ENCODE measurements at regions not wholly inside any gene's neighbourhood (a gene's known extent, or its start where the extent isn't known, plus 50 kb on each side); places are given as distances from the start of the nearest gene placed in this dataset.
"Not testable (repeated sequence)": the region's sequence is repeated elsewhere in the genome, so short reads cannot be mapped to it uniquely, and the experiment has no call there.

DNA sequence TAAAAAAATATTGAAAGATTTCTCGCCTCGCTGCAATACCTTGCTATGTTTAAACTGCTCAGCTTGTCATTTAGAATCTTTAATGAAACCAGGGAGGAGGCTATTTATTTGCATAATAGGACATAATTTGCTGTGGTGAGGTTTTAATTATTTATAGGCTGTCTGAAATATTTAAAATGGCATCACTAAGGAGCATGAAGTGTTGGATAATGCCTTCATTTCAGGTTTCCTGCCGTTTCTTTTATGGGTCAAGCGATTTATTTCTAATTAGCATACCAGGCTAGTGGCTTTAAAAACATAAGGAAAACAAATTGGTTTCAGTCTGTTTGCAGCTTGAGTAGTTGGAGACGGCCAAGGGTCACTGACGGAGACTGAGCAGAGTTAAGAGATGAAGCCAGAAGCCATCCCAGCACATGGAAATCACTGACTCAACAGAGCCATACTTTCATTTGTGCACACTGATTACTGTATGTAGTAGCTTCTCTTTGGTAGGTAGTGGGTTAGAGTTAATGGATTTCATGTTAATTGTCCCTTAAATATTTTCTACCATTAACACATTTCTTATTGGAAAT is 1962.4 kb upstream of the TENM3 start:
- no peak for DNase-seq (ENCODE audit: extremely low read depth in 1 of 2, low read depth in 1 of 2)

DNA sequence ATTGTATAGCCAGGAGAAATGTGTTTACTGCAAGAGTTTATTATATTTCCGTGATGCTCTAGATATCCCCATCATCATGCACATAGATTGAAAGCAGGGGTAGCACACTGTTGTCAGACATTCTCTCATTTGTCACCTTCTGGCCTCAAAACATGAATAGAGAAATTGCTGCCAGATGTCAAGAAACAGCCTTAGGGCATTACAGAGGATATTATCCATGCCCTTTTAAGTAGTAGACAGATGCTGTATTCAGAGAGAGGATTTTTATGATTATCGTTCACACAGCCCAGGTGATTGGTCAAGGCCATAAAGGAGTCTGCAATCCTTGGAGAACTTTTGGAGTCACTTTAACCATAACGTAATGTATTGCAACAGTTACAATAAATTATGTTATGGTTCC is 1961.5 kb upstream of the TENM3 start:
- DNase-seq (ENCODE audit: extremely low read depth in 1 of 2, low read depth in 1 of 2) = no peak

DNA sequence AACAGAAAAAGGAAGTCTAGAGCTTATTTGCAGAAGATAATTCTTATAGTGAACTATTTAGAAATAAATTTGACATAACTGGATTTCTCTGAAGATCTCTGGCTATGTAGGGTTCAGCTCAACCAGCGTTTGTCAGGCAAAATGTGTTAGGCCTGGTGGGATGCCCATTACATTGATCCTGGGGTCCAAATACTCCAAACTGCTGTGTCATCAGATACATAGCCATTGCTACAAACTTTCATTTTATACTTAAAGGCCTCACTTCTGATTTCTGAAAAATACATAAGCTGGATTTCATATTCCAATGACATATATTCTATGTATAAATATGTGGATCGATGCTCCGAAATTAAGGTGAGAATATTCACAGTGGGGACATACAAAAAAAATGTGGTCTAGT is 1958.9 kb upstream of the TENM3 start:
- no peak for DNase-seq (ENCODE audit: extremely low read depth in 1 of 2, low read depth in 1 of 2)

DNA sequence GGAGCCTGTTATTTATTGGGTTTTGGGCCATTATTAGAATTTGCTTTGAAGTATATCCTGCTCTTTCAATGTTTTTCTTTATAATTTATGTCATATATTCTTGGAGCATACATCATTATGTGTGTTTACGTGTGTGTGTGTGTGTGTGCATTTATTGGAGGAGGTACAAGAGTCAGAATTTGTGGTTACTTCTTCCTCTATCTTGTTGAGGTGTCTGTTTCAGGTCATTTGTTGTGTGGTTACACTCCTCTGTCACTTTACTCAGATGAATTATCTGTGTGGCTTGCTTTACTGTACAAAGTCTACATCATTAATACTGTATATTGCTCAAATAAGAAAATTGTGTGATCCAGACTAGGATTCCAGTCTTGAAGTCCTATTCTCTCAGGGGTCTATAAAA is 1957.4 kb upstream of the TENM3 start:
- no peak for DNase-seq (ENCODE audit: extremely low read depth in 1 of 2, low read depth in 1 of 2)

DNA sequence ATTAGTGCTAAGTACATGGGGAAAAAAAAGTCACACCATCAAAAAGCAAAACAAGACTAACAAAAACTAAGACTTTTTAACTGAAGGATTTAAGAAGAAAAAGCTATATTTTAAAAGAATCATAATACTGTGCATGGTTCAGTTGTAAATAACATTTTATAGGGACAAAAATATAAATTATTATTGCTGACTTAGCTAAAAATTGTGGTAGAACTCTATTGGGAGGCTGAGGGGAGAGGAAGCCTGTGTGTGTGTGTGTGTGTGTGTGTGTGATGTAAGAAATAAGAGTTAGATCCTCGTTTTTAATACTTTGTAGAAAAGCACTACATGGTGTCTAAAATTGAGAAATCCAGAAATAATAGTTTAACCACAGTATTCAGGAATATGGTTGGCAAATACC is 1950.9 kb upstream of the TENM3 start:
- DNase-seq (ENCODE audit: extremely low read depth in 1 of 2, low read depth in 1 of 2) = no peak

DNA sequence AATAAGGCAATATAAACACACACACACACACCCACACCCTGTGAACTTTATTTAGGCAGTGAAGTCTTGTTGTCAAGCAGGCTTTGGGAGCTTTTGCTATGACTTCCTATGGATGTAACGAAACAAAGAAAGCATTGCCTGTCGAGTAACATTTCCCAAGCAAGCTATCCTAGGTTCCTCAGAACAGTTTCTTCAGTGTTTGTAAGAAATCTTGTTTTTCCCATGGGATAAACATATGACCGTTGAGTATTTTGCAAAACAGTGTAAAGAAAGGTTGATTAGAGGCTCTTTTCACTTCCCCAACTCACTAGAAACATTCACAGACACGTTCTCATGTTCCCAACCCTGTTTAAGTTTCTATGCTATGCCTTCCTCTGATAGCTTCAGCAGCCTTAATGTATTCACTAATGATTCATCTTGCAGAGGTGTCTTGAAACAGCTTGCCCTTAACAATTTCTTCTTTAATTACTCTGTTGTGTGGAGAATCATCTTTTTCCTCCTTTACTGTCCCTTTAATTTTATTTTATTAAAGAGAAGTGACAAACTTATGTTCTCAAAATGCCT is 1947.1 kb upstream of the TENM3 start:
- no peak for DNase-seq (ENCODE audit: extremely low read depth in 1 of 2, low read depth in 1 of 2)

DNA sequence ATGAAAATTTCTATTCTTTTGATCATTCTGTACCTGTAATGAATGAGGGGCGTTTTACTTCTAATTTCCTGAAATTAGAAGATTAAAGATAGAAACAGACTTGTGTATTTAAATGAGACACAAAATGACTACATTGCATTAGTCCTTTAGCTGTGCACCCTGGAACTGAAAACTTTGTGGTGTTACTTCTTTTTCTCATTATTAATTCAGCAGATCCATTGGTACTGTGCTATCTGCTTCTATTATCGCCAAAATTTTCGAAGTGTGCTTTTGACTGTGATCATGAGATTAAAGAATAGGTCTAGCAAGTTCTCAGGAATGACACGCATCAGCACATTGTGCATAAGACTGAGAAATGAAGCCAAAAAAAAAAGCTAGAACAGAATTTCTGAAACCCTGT is 1938.9 kb upstream of the TENM3 start:
- no peak for DNase-seq (ENCODE audit: extremely low read depth in 1 of 2, low read depth in 1 of 2)

DNA sequence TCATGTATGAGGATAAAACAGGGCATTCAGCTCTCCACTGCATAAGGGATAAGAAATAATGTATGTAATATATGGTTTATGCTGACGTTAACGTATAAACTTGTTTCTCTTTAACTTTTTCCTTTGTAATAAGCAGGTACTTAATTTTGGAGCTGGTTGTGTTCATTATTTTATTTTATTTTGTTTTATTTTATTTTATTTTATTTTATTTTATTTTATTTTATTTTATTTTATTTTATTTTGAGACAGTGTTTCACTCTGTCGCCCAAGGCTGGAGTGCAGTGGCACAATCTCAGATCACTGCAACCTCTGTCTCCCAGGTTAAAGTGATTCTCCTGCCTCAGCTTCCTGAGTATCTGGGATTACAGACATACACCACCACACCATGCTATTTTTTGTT is 1932.6 kb upstream of the TENM3 start:
- no peak for DNase-seq (ENCODE audit: extremely low read depth in 1 of 2, low read depth in 1 of 2)

DNA sequence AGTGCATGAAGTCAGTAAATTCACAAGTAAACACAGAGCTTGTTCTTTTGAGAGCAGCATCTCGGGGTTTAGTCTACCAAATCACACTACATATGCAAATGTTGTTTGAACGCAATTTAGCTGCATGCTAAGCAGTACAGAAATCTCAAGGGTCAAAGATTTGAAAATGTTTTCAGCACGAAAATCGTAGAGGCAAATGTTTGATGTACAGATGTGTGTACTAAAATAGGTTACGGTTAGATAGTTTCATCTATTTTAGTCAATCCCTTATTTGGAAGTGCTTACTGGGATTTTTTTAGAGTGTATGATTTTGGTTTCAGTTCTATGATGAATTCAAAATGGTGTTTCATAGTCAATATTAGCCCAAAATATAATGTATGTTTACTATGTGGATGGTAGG is 1928.2 kb upstream of the TENM3 start:
- DNase-seq (ENCODE audit: extremely low read depth in 1 of 2, low read depth in 1 of 2) = no peak

DNA sequence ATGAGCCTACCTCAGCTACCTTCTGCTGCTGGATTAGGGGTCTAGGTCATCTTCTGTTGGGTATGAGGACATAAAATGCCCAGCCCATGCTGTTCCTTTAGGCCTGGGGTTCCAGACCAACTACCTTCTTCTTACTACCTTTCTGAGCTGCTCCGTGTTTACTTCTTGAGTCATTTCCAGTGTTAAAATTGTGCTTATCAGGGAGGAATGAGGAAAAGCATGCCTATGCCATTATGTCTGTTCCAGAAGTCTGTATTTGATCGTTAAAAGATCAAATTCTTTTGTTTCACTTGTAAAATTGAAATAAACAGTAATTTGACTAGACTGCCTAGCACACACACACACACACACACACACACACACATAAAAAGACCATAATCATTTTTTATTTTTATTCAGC is 1912.7 kb upstream of the TENM3 start:
- no peak for DNase-seq (ENCODE audit: extremely low read depth in 1 of 2, low read depth in 1 of 2)

DNA sequence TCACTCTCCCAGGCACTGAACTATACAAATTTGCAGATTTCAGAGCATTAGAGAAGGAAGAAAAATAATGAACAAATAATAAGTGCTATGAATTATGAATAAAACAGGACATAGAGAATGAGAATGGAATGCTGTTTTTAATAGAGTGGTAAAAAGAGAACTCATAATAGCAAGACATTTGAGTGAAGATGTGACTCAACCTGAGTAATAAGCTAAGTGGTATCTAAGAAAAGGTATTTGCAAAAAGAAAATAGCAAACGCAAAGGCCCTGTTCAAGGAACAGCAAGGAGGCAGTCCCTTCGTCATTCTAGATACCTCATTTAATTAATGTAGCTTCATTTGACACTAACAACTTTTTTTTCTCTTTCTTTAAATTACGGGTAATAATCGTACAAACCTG is 1910.0 kb upstream of the TENM3 start:
- DNase-seq (ENCODE audit: extremely low read depth in 1 of 2, low read depth in 1 of 2) = no peak

DNA sequence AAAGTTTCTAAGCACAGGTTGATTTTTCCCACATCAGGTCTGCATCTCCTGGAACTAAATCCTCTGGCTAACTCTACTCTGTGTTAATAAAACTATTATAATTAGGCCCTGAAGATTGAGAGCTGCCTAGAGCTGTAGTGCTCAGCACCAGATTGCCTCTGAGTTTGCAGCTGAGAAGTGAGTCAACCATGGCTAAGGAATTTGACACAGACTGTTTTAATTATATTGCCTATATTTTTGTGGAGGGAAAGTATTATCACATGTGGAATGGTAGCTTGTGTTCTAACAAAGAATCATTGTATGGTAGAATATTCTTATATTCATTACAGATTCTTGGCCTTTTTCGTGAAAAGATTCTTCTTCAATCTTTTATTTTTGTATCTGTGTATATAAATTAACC is 1907.6 kb upstream of the TENM3 start:
- DNase-seq (ENCODE audit: extremely low read depth in 1 of 2, low read depth in 1 of 2) = no peak

DNA sequence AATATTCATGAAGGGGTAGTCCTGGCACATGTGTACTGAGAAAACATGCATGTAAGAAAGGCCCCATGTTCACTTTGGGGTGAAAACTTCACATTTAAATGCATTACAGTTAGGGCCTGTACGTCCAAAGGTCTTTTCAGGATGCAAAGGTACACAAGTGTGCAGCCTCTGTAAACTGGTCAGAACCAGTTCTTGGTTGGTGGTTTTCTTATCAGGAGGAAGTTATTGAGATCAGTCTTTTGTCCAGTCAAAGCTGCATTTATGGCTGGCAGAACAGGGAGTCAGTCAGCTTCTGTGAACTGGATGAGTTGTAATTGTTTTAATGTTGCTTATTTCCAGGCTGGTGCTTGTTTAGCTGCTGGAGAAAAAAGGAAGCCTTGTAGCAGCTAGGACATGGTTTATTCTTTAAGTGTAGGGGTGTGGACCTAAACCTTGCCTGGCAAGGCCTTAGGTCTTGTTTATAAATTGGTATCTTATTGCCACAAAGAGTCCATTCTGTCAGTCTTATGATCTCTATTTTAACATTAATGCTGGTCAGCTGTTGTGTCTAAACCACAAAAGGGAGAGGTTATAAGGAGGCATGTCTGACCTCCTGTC is 1906.6 kb upstream of the TENM3 start:
- DNase-seq (ENCODE audit: extremely low read depth in 1 of 2, low read depth in 1 of 2) = no peak

DNA sequence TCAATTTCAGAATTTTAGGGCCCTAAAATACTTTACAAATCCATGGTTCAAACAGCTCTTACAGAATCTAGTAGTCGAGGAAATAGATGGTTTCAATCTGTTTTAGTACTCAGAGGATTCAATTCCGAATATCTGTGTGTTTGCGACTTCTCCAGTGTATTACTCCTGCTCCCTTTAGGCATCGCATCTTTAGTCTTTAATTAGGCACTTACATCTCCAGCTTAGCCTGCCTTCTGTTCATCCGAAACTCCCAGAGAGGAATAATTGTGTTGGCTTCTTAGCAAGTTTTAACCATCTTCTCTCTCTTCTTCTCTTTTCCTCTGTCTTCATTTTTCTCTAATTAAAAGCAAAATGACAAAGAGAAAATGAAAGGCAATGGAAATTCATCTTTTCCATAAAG is 1901.3 kb upstream of the TENM3 start:
- no peak for DNase-seq (ENCODE audit: extremely low read depth in 1 of 2, low read depth in 1 of 2)

DNA sequence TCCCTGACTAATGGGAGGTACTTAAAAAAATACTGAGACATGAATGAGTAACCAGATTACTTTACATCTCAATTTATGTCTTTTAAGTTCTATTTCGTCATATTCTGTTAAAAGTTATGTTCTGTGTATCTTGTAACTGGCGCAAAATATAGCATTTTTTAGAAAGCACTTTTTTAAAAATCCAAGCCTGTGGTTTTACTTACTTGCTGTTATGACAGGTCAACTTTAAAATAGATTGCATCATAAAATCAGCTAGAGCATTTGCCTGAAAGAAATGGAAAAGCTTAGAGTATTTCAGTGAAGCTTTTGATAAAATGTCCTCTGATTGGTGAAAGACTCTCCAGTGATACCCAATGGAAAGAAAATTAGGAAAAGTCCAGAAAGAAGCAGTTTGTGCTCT is 1892.3 kb upstream of the TENM3 start:
- no peak for DNase-seq (ENCODE audit: extremely low read depth in 1 of 2, low read depth in 1 of 2)

DNA sequence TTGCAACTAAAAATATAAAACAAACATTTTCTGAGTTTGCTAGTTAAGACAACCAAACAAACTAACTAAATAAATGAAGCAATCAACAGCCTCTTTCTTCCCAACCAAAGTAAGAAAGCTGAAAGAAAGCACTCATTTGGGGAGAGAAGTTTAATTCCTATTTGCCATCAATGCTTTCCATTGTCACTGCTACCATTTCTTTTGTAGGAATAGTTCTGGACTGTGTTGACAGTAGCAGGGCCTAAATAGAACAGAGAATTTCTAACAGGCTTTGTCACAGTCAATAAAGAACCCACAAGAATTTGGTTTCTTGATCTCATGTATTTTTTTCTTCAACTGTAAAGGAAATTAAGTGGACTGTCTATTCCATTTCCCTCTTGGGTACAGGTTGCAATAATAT is 1886.4 kb upstream of the TENM3 start:
- no peak for DNase-seq (ENCODE audit: extremely low read depth in 1 of 2, low read depth in 1 of 2)

DNA sequence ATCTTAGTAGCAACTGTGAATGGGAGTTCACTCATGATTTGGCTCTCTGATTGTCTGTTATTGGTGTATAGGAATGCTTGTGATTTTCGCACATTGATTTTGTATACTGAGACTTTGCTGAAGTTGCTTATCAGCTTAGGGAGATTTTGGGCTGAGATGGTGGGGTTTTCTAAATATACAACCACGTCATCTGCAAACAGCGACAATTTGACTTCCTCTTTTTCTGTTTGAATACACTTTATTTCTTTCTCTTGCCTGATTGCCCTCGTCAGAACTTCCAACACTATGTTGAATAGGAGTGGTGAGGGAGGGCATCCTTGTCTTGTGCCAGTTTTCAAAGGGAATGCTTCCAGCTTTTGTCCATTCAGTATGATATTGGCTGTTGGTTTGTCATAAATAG is 1883.1 kb upstream of the TENM3 start:
- DNase-seq (ENCODE audit: extremely low read depth in 1 of 2, low read depth in 1 of 2) = not testable (repeated sequence)

DNA sequence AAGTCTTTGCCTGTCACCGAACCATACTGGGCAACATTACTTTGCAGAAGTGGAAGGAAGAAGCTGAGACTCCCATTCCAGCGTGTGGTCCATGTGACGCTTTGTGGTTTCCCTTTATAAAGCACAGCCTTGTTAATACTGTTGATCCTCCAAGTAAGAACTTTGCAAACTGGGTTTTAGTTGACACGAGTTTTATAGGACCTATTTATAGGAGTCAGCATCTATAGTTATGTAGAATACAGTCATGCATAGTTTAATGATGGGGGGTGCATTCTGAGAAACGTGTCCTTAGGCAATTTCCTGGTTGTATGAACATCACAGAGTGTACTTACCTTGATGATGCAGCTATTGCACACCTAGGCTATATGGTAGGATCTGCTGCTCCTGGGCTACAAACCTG is 1879.4 kb upstream of the TENM3 start:
- no peak for DNase-seq (ENCODE audit: extremely low read depth in 1 of 2, low read depth in 1 of 2)

DNA sequence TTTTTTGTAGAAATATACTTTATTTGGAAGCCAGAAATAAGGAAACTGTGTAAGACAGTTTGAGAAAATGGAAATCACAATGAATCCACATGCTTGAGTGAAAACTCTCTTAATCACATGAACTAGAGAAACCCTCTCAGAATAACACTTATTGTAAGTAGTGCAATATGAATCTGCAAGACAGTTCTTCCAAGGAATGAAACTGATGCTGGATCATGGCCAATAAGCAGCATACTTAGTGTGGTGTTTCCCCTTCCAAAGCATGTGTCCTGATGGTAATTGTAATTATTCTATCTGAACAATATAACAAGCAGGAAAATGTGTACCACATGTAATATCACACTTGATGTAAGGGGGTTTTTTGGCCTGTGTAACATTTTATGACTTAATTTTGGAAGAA is 1870.5 kb upstream of the TENM3 start:
- DNase-seq (ENCODE audit: extremely low read depth in 1 of 2, low read depth in 1 of 2) = no peak

DNA sequence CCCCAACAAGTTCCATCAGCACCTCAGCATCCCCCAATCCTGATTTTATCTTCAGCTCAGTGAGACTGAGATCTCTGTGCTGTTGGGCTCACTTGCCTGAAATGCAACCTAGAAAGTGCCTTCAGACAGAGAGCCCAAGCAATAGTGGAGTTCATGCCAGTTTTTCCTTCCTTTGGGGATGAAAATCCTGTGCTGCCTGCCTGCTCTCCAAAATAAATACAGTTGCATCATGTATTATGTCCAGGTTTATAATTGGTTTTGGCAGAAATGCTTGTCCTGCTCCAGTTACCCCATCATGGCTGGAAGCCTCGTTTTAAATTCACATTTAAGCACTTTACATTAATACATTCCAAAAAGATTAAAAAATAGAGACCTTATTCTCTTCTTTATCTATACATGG is 1865.5 kb upstream of the TENM3 start:
- DNase-seq (ENCODE audit: extremely low read depth in 1 of 2, low read depth in 1 of 2) = no peak

DNA sequence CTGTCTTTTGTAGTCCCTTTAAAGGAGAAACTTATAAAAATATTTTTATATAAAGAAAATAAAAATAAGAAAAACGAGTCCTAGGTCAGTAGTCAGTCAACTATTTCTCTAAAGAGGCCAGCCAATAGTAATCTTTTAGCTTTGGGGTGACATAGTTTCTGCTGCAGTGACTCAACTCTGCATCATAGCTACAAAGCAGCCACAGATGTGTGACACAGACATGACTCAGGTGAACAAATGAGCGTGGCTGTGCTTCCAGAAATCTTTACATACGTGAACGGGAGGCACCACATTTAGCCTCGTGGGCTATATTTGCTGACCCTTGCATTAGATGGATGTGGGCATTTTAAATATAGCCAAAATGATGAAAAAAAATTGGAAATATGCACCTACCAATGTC is 1862.5 kb upstream of the TENM3 start:
- no peak for DNase-seq (ENCODE audit: extremely low read depth in 1 of 2, low read depth in 1 of 2)

DNA sequence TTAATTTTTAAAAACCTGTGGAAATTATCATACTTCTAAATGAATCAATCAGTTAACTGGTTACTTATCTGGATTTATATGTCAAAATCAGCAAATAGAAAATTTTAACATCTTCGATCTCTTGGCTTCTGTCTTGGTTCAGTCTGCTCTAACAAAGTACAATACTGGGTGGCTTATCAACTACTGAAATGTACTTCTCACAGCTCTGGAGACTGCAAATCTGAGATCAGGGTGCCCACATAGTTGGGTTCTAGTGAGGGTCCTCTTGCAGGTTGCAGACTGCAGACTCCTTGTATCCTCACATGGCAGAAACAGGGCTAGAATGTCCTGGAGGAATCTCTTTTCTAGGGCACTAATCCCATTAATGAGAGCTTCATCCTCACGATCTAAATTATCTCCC is 1851.6 kb upstream of the TENM3 start:
- DNase-seq (ENCODE audit: extremely low read depth in 1 of 2, low read depth in 1 of 2) = no peak

DNA sequence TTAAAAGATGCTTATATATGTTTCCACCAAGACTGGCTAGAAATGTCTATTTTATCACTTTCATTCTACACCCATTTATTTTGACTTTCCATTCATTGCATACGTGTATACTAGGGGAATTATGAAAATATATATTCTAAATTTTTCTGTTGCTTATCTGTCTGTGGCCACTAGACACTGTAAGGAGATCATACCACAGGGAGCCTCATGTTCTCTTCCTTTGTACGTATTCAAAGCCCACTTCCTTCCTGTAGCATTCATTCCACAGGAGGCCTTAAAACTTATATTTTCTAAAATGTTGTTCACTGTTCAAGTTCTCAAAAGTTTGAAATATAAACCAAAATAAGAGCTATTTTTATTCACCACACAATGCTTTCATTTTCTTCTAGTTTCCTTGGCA is 1848.9 kb upstream of the TENM3 start:
- DNase-seq (ENCODE audit: extremely low read depth in 1 of 2, low read depth in 1 of 2) = no peak
